SH-SY5Y (cell line): ENCODE measurements at regions not wholly inside any gene's neighbourhood (a gene's known extent, or its start where the extent isn't known, plus 50 kb on each side); places are given as distances from the start of the nearest gene placed in this dataset.

Source experiments
- GATA2 ChIP-seq: IDR thresholded peaks from 2 replicates; pipeline ENCODE4 v1.6.1; 2011; ENCODE audit warnings: mild to moderate bottlenecking, low read depth, low read length
- GATA3 ChIP-seq: IDR thresholded peaks from 2 replicates; pipeline ENCODE4 v1.6.1; 2011; ENCODE audit warnings: low read depth, mild to moderate bottlenecking, low read length, moderate library complexity

GRCh38 chr15:95511671-95512070, 818.8 kb upstream of the NR2F2 start:
- TF ChIP-seq GATA3 (no peak), GATA2 (no peak)
